ENCODE measurements at regions not wholly inside any gene's neighbourhood (a gene's known extent, or its start where the extent isn't known, plus 50 kb on each side); places are given as distances from the start of the nearest gene placed in this dataset.
"Not testable (repeated sequence)": the region's sequence is repeated elsewhere in the genome, so short reads cannot be mapped to it uniquely, and the experiment has no call there.

- no peak for DNase-seq (ENCODE audit: low read depth in 3 of 3, low spot score in 1 of 3)
Observed at GRCh38 chr1:29932626-29933025, 696.3 kb downstream of the PTPRU start.

- no peak for DNase-seq (ENCODE audit: low read depth in 3 of 3, low spot score in 1 of 3)
Observed at GRCh38 chr1:29931477-29932175, 695.3 kb downstream of the PTPRU start.

GRCh38 chr1:29925058-29925457 is 688.7 kb downstream of the PTPRU start:
- no peak for DNase-seq (ENCODE audit: low read depth in 3 of 3, low spot score in 1 of 3)

- no peak for DNase-seq (ENCODE audit: low read depth in 3 of 3, low spot score in 1 of 3)
Observed at GRCh38 chr1:29924017-29924431, 687.7 kb downstream of the PTPRU start.

GRCh38 chr1:29921741-29922140 is 685.4 kb downstream of the PTPRU start:
- DNase-seq (ENCODE audit: low read depth in 3 of 3, low spot score in 1 of 3) = no peak

GRCh38 chr1:29920784-29921183 is 684.5 kb downstream of the PTPRU start:
- no peak for DNase-seq (ENCODE audit: low read depth in 3 of 3, low spot score in 1 of 3)

GRCh38 chr1:29920316-29920715 is 684.0 kb downstream of the PTPRU start:
- DNase-seq (ENCODE audit: low read depth in 3 of 3, low spot score in 1 of 3) = no peak

- DNase-seq (ENCODE audit: low read depth in 3 of 3, low spot score in 1 of 3) = not testable (repeated sequence)
Observed at GRCh38 chr1:29919041-29919440, 682.7 kb downstream of the PTPRU start.

- DNase-seq (ENCODE audit: low read depth in 3 of 3, low spot score in 1 of 3) = no peak
Observed at GRCh38 chr1:29916656-29917369, 680.5 kb downstream of the PTPRU start.

- no peak for DNase-seq (ENCODE audit: low read depth in 3 of 3, low spot score in 1 of 3)
Observed at GRCh38 chr1:29914936-29915335, 678.6 kb downstream of the PTPRU start.

- DNase-seq (ENCODE audit: low read depth in 3 of 3, low spot score in 1 of 3) = no peak
Observed at GRCh38 chr1:29912425-29912824, 676.1 kb downstream of the PTPRU start.

- DNase-seq (ENCODE audit: low read depth in 3 of 3, low spot score in 1 of 3) = no peak
Observed at GRCh38 chr1:29909962-29910361, 673.6 kb downstream of the PTPRU start.

GRCh38 chr1:29907596-29907995 is 671.3 kb downstream of the PTPRU start:
- DNase-seq (ENCODE audit: low read depth in 3 of 3, low spot score in 1 of 3) = no peak

- no peak for DNase-seq (ENCODE audit: low read depth in 3 of 3, low spot score in 1 of 3)
Observed at GRCh38 chr1:29906927-29907326, 670.6 kb downstream of the PTPRU start.

- DNase-seq (ENCODE audit: low read depth in 3 of 3, low spot score in 1 of 3) = no peak
Observed at GRCh38 chr1:29903548-29904166, 667.3 kb downstream of the PTPRU start.

- no peak for DNase-seq (ENCODE audit: low read depth in 3 of 3, low spot score in 1 of 3)
Observed at GRCh38 chr1:29901624-29902325, 665.5 kb downstream of the PTPRU start.

GRCh38 chr1:29900712-29901111 is 664.4 kb downstream of the PTPRU start:
- DNase-seq (ENCODE audit: low read depth in 3 of 3, low spot score in 1 of 3) = no peak

GRCh38 chr1:29900104-29900679 is 663.9 kb downstream of the PTPRU start:
- DNase-seq (ENCODE audit: low read depth in 3 of 3, low spot score in 1 of 3) = no peak

- no peak for DNase-seq (ENCODE audit: low read depth in 3 of 3, low spot score in 1 of 3)
Observed at GRCh38 chr1:29896791-29897714, 660.7 kb downstream of the PTPRU start.

GRCh38 chr1:29896300-29896699 is 660.0 kb downstream of the PTPRU start:
- no peak for DNase-seq (ENCODE audit: low read depth in 3 of 3, low spot score in 1 of 3)
